ENCODE measurements at regions not wholly inside any gene's neighbourhood (a gene's known extent, or its start where the extent isn't known, plus 50 kb on each side); places are given as distances from the start of the nearest gene placed in this dataset.

- Histone ChIP-seq H3K27me3 (ENCODE audit: control insufficient read depth, insufficient read depth, low read length) (no peaks in the 10 kb centered on the region), H3K18ac (ENCODE audit: low read depth, low read length) (no peak overlapping the region), H3K79me1 (ENCODE audit: low read depth in 1 of 2, low read length in 2 of 2) (no peaks in the 10 kb centered on the region), H4K91ac (ENCODE audit: insufficient read depth, low read depth, low read length) (no peak overlapping the region), H3K4me1 (ENCODE audit: control insufficient read depth, insufficient read depth, low read length) (no peaks in the 10 kb centered on the region), H3K9me1 (ENCODE audit: insufficient read depth, low read length) (no peaks in the 10 kb centered on the region), H2BK120ac (ENCODE audit: low read depth, low read length) (no peak overlapping the region), H2BK20ac (ENCODE audit: low read depth, low read length) (no peak overlapping the region), H3K56ac (ENCODE audit: extremely low read depth, insufficient read depth, low read length) (no peak overlapping the region), H3K36me3 (ENCODE audit: control insufficient read depth, insufficient read depth, low read length) (no peaks in the 10 kb centered on the region), H2AK5ac (ENCODE audit: low read depth, low read length) (no peak overlapping the region), H4K5ac (ENCODE audit: low read depth, low read length) (no peak overlapping the region), H4K8ac (ENCODE audit: low read depth in 2 of 2, low read length in 2 of 2) (no peak overlapping the region), H3K4me2 (ENCODE audit: low read depth, low read length) (no peak overlapping the region), H3K9me3 (ENCODE audit: control insufficient read depth, insufficient read depth, low read length) (no peaks in the 10 kb centered on the region), H3K27ac (ENCODE audit: insufficient read depth, low read length) (no peak overlapping the region), H3K4ac (ENCODE audit: low read depth, low read length) (no peak overlapping the region), H2AK9ac (replicated peaks; ENCODE audit: low read depth, low read length, poor library complexity) (no peak overlapping the region), H3K23ac (ENCODE audit: low read depth, low read length) (no peak overlapping the region), H2BK5ac (ENCODE audit: low read depth, low read length, poor library complexity, severe bottlenecking) (no peak overlapping the region), H4K20me1 (ENCODE audit: insufficient read depth, low read length) (no peaks in the 10 kb centered on the region), H3K4me3 (ENCODE audit: insufficient read depth, low read depth, low read length) (no peak overlapping the region), H3K9ac (ENCODE audit: low read depth, low read length) (no peak overlapping the region), H2BK15ac (ENCODE audit: low read depth, low read length) (no peak overlapping the region), H2AFZ (replicated peaks; ENCODE audit: low read length, poor library complexity) (no peak overlapping the region), H3K14ac (replicated peaks; ENCODE audit: low read depth, low read length) (no peak overlapping the region)
- no peak for ATAC-seq (ENCODE audit: low read depth)
- no TSS peak for BruUV-seq (replicated peaks)
- TF ChIP-seq NFE2L2 (IDR thresholded peaks at IDR 0.05; ENCODE audit: low read depth, low read length) (no peak), MAFK (IDR thresholded peaks at IDR 0.05; ENCODE audit: low read depth, low read length) (no peak)
- intact Hi-C loops (cut with micrococcal nuclease), result no loop called here
- dilution Hi-C loops (cut with HindIII; ENCODE audit: low sequenced_read_pairs, unreplicated experiment), result no loop called here
- ChIA-PET CTCF (no interaction called here), POLR2A (ENCODE audit: unreplicated experiment) (no interaction called here)
- no CpG with 5 or more reads among the region's 4 CpGs for WGBS, 2 experiments (ENCODE audit: extremely low coverage in 2 of 2, insufficient read length in 1 of 2)
- DNase-seq, result no peak
- in situ Hi-C loops (cut with MboI; ENCODE audit: low sequenced_read_pairs), result no loop called here
Observed at GRCh38 chr13:80591976-80592740, 251.2 kb upstream of the SPRY2 start.

Measured in IMR-90 (cell line).